Mesendoderm (in vitro differentiated cells): ENCODE measurements at regions not wholly inside any gene's neighbourhood (a gene's known extent, or its start where the extent isn't known, plus 50 kb on each side); places are given as distances from the start of the nearest gene placed in this dataset.

ENCODE experiments used
- DNase-seq: peaks from one replicate; pipeline ENCODE4 v3.0.0; 2013
- H2AK5ac ChIP-seq: 2 replicates; pipeline ENCODE4 v1.6.1; 2013; ENCODE audit warnings: low read length, inconsistent platforms
- H2BK120ac ChIP-seq: 2 replicates; pipeline ENCODE4 v1.6.1; 2013; ENCODE audit warnings: low read depth, mild to moderate bottlenecking, low read length, moderate library complexity, mixed read lengths
- H2BK15ac ChIP-seq: replicated peaks from 2 replicates; pipeline ENCODE4 v1.6.1; 2013; ENCODE audit warnings: low read depth, mild to moderate bottlenecking, moderate library complexity
- H2BK5ac ChIP-seq: 2 replicates; pipeline ENCODE4 v1.6.1; 2013; ENCODE audit warnings: low read length, inconsistent platforms
- H3K18ac ChIP-seq: 2 replicates; pipeline ENCODE4 v1.6.1; 2013; ENCODE audit warnings: mild to moderate bottlenecking, low read length, mixed read lengths
- H3K23ac ChIP-seq: one replicate; pipeline ENCODE4 v1.6.1; 2013; ENCODE audit warnings: low read length
- H3K27ac ChIP-seq: 2 replicates; pipeline ENCODE4 v1.5.1; 2013; ENCODE audit warnings: low read depth, mild to moderate bottlenecking, inconsistent platforms, low read length, moderate library complexity
- H3K27me3 ChIP-seq: 2 replicates; pipeline ENCODE4 v1.6.1; 2013; ENCODE audit warnings: low read length, control low read depth, mild to moderate bottlenecking, inconsistent platforms; ENCODE audit not compliant: insufficient read depth, poor library complexity
- H3K36me3 ChIP-seq: 2 replicates; pipeline ENCODE4 v1.6.1; 2013; ENCODE audit warnings: low read length, inconsistent platforms; ENCODE audit not compliant: control insufficient read depth, insufficient read depth
- H3K4ac ChIP-seq: one replicate; pipeline ENCODE4 v1.6.1; 2013; ENCODE audit warnings: low read depth, mild to moderate bottlenecking, low read length, moderate library complexity
- H3K4me1 ChIP-seq: 2 replicates; pipeline ENCODE4 v1.6.1; 2013; ENCODE audit warnings: low read depth, low read length, inconsistent platforms; ENCODE audit not compliant: control insufficient read depth
- H3K4me2 ChIP-seq: 2 replicates; pipeline ENCODE4 v1.6.1; 2013; ENCODE audit warnings: low read length
- H3K4me3 ChIP-seq: 2 replicates; pipeline ENCODE4 v1.5.1; 2013; ENCODE audit warnings: mild to moderate bottlenecking, low read length
- H3K56ac ChIP-seq: one replicate; pipeline ENCODE4 v1.6.1; 2013; ENCODE audit warnings: low read length
- H3K79me1 ChIP-seq: 2 replicates; pipeline ENCODE4 v1.6.1; 2013; ENCODE audit warnings: low read length, inconsistent platforms
- H3K79me2 ChIP-seq: 2 replicates; pipeline ENCODE4 v1.6.1; 2013; ENCODE audit warnings: mild to moderate bottlenecking, low read length; ENCODE audit not compliant: control insufficient read depth, insufficient read depth
- H3K9ac ChIP-seq: 2 replicates; pipeline ENCODE4 v1.6.1; 2013; ENCODE audit warnings: low read length, inconsistent platforms
- H4K5ac ChIP-seq: one replicate; pipeline ENCODE4 v1.6.1; 2013; ENCODE audit warnings: low read length
- H4K8ac ChIP-seq: one replicate; pipeline ENCODE4 v1.6.1; 2013; ENCODE audit warnings: low read depth, mild to moderate bottlenecking, control low read depth, low read length, moderate library complexity
- WGBS: extraction: QIAGEN DNeasy Blood & Tissue Kit; methylation state at CpG from one replicate; pipeline ENCODE4 v1.1.7; 2013; ENCODE audit warnings: low lambda C conversion rate, missing lambda C conversion rate; ENCODE audit not compliant: insufficient coverage; ENCODE audit errors: extremely low coverage; 5-methylcytosine and 5-hydroxymethylcytosine counted together

- Histone ChIP-seq H3K4ac (no peak overlapping the region), H3K18ac (no peak overlapping the region), H4K8ac (no peak overlapping the region), H3K79me2 (no peaks in the 10 kb centered on the region), H2BK5ac (no peak overlapping the region), H3K23ac (no peak overlapping the region), H3K27ac (no peak overlapping the region), H3K27me3 (no peaks in the 10 kb centered on the region), H3K9ac (no peak overlapping the region), H3K79me1 (no peaks in the 10 kb centered on the region), H2AK5ac (no peak overlapping the region), H2BK120ac (no peak overlapping the region), H3K4me1 (peaks cover 4% of the 10 kb centered on the region), H2BK15ac (no peak overlapping the region), H4K5ac (no peak overlapping the region), H3K4me3 (no peak overlapping the region), H3K56ac (no peak overlapping the region), H3K4me2 (no peak overlapping the region), H3K36me3 (no peaks in the 10 kb centered on the region)
- no CpG with 5 or more reads among the region's 18 CpGs for WGBS
- DNase-seq = no peak
Observed at GRCh38 chr2:105644174-105644980, 100.3 kb upstream of the NCK2 start.

DNA sequence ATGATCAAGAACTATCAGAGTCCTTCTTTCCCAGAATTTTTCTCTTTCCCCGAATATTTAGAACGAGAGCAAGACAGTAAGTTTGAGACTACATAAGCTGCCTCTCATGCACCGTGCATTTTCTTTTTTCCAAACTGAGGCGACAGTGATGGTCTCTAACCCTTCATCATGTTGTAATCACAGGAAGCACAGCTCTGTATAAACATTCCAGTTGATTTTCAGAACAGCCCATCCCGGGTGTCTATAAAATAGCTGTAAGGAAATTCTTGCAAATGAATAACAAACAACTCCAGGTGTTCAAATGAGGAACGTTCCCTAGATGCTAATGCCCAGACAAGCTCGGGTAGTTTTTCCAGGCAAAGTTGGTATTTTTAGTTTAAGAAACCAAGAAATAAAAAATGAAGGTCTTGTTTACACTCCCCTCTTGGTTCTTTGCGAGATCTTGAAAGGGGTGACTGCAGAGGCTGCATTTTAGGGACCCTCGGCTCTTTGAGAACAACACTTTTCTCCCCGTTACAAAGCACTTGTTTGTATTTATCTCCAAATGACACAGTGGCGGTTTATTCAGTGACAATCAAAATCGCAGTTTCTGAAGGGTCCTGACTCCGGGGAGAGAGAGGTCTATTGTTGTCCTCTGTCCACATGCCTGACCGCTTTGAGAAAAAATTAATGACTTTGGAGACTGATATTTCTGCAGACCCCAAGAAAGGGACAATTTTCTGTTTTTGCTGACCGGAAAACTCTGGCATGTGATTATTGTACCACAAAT is 101.1 kb upstream of the NCK2 start:
- Histone ChIP-seq H3K36me3 (no peaks in the 10 kb centered on the region), H3K4ac (no peak overlapping the region), H4K5ac (no peak overlapping the region), H2AK5ac (no peak overlapping the region), H3K4me1 (peaks cover 4% of the 10 kb centered on the region), H3K4me2 (no peak overlapping the region), H2BK5ac (no peak overlapping the region), H3K79me2 (no peaks in the 10 kb centered on the region), H3K23ac (no peak overlapping the region), H3K27me3 (no peaks in the 10 kb centered on the region), H3K9ac (no peak overlapping the region), H3K56ac (no peak overlapping the region), H3K27ac (no peak overlapping the region), H2BK15ac (no peak overlapping the region), H4K8ac (no peak overlapping the region), H3K4me3 (no peak overlapping the region), H3K18ac (no peak overlapping the region), H3K79me1 (no peaks in the 10 kb centered on the region), H2BK120ac (no peak overlapping the region)
- WGBS = no CpG with 5 or more reads among the region's 15 CpGs
- no peak for DNase-seq

- Histone ChIP-seq H2BK15ac (no peak overlapping the region), H3K27ac (no peak overlapping the region)
- WGBS = no CpG with 5 or more reads among the region's 12 CpGs
Observed at GRCh38 chr2:105641389-105641811, 103.3 kb upstream of the NCK2 start.

DNA sequence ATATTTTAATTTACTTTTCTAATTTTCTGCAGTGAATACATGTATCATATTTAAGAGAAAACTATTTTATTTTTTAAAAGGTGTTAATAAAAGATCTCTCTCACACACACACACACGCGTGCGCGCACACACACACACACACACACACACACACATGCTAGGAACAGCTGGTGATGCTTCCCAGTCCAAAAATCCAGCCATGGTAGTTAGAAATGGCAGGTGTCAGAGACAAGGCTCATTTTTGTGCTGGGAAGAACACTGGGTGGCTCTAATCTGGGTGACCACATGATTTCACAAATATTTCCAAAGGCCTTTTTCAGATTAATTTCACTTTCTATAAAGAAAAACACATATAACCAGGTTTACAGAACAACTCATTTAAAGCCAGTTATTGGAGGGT is 104.5 kb upstream of the NCK2 start:
- Histone ChIP-seq H3K56ac (no peak overlapping the region), H3K79me1 (no peaks in the 10 kb centered on the region), H3K4me2 (no peak overlapping the region), H3K18ac (no peak overlapping the region), H3K36me3 (no peaks in the 10 kb centered on the region), H3K23ac (no peak overlapping the region), H3K9ac (no peak overlapping the region), H3K27me3 (no peaks in the 10 kb centered on the region), H2BK5ac (no peak overlapping the region), H4K5ac (no peak overlapping the region), H3K4me1 (peaks cover 1% of the 10 kb centered on the region), H3K79me2 (no peaks in the 10 kb centered on the region), H2BK120ac (no peak overlapping the region), H3K4ac (no peak overlapping the region), H4K8ac (no peak overlapping the region), H3K4me3 (no peak overlapping the region), H2AK5ac (no peak overlapping the region), H3K27ac (no peak overlapping the region), H2BK15ac (no peak overlapping the region)
- no peak for DNase-seq
- WGBS = no CpG with 5 or more reads among the region's 4 CpGs

More at GRCh38 chr2:105641389-105641811, 103.3 kb upstream of the NCK2 start:
- H2AK5ac ChIP-seq = no peak overlapping the region
- H3K56ac ChIP-seq = no peak overlapping the region
- no peak overlapping the region for H2BK120ac ChIP-seq
- no peak overlapping the region for H4K8ac ChIP-seq
- H3K4me2 ChIP-seq = no peak overlapping the region
- no peaks in the 10 kb centered on the region for H3K27me3 ChIP-seq
- no peak overlapping the region for H4K5ac ChIP-seq
- H3K79me1 ChIP-seq = no peaks in the 10 kb centered on the region
- H3K4me1 ChIP-seq = peaks cover 2% of the 10 kb centered on the region
- H3K79me2 ChIP-seq = no peaks in the 10 kb centered on the region
- DNase-seq = no peak
- H3K4me3 ChIP-seq = no peak overlapping the region
- no peak overlapping the region for H2BK5ac ChIP-seq
- H3K9ac ChIP-seq = no peak overlapping the region
- H3K36me3 ChIP-seq = no peaks in the 10 kb centered on the region
- H3K23ac ChIP-seq = no peak overlapping the region
- H3K4ac ChIP-seq = no peak overlapping the region
- no peak overlapping the region for H3K18ac ChIP-seq

DNA sequence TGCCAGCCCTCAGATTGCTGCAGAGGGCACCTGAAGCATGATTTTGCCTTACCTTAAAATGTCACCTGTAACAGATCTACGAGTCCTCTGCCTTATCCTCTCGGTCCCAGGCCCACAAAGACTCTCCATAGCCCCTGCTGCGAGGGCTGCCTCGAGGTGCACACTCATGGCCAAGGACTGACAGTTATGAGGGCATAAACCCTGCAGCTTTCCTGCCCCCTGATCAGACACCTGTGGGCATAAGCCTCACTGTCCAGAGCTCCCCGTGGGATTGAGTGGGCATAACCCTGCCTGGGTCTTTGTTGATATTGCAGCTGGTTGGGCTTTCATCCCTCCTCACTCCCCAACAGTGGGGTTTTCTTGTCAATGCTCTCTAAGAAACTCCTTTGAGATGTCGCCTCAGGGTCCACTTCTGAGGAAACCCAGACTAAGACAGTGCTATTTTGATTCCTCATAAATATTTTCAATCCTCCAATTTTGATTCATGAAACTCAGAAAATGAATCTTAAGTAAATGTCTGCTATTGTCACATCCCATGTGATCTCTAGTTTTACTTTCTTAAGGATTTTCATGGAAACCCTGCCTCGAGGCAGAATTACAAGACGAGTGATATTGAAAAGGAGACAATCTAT is 108.5 kb upstream of the NCK2 start:
- Histone ChIP-seq H3K27me3 (no peaks in the 10 kb centered on the region), H4K8ac (no peak overlapping the region), H2AK5ac (no peak overlapping the region), H3K9ac (no peak overlapping the region), H4K5ac (no peak overlapping the region), H2BK120ac (no peak overlapping the region), H2BK5ac (no peak overlapping the region), H3K36me3 (no peaks in the 10 kb centered on the region), H2BK15ac (no peak overlapping the region), H3K18ac (no peak overlapping the region), H3K4me3 (no peak overlapping the region), H3K4ac (no peak overlapping the region), H3K23ac (no peak overlapping the region), H3K56ac (no peak overlapping the region), H3K79me1 (no peaks in the 10 kb centered on the region), H3K4me2 (no peak overlapping the region), H3K27ac (no peak overlapping the region), H3K79me2 (no peaks in the 10 kb centered on the region), H3K4me1 (no peaks in the 10 kb centered on the region)
- no peak for DNase-seq
- WGBS = no CpG with 5 or more reads among the region's 8 CpGs
